ENCODE measurements at regions not wholly inside any gene's neighbourhood (a gene's known extent, or its start where the extent isn't known, plus 50 kb on each side); places are given as distances from the start of the nearest gene placed in this dataset.

- TF ChIP-seq SIRT6 (IDR thresholded peaks at IDR 0.05; ENCODE audit: low read length) (no peak), POU5F1 (IDR thresholded peaks at IDR 0.05; ENCODE audit: low read depth, low read length) (no peak), CHD1 (IDR thresholded peaks at IDR 0.05; ENCODE audit: low read depth, low read length) (no peak)
These were observed 144.5 kb downstream of the ACKR3 start (continued) for GRCh38 chr2:236714080-236714479.

All from H1 (cell line).